ENCODE measurements at regions not wholly inside any gene's neighbourhood (a gene's known extent, or its start where the extent isn't known, plus 50 kb on each side); places are given as distances from the start of the nearest gene placed in this dataset.

GRCh38 chr14:71701990-71702389, 230.2 kb upstream of the RGS6 start:
- in situ Hi-C loops (cut with MboI; ENCODE audit: low sequenced_read_pairs in 4 of 4) = no loop called here
- Histone ChIP-seq H3K27ac (no peak overlapping the region), H3K9me3 (no peaks in the 10 kb centered on the region), H3K36me3 (no peaks in the 10 kb centered on the region), H3K4me3 (no peak overlapping the region), H3K27me3 (no peaks in the 10 kb centered on the region), H3K4me1 (no peaks in the 10 kb centered on the region)
- DNase-seq (no peak), ATAC-seq (no peak)
- intact Hi-C loops (cut with DNase I; ENCODE audit: low total_unique reads) = no loop called here
- TF ChIP-seq CTCF (IDR thresholded peaks at IDR 0.05 in 4 of 5, conservative IDR thresholded peaks at IDR 0.05 in 1 of 5) (no peak), POLR2A (IDR thresholded peaks at IDR 0.05) (no peak)

GRCh38 chr14:71702786-71703185, 229.4 kb upstream of the RGS6 start:
- in situ Hi-C loops (cut with MboI; ENCODE audit: low sequenced_read_pairs in 4 of 4) = no loop called here
- TF ChIP-seq POLR2A (IDR thresholded peaks at IDR 0.05) (no peak), CTCF (IDR thresholded peaks at IDR 0.05 in 4 of 5, conservative IDR thresholded peaks at IDR 0.05 in 1 of 5) (no peak)
- Histone ChIP-seq H3K27me3 (no peaks in the 10 kb centered on the region), H3K27ac (no peak overlapping the region), H3K9me3 (no peaks in the 10 kb centered on the region), H3K36me3 (no peaks in the 10 kb centered on the region), H3K4me3 (no peak overlapping the region), H3K4me1 (no peaks in the 10 kb centered on the region)
- intact Hi-C loops (cut with DNase I; ENCODE audit: low total_unique reads) = no loop called here
- ATAC-seq (no peak), DNase-seq (no peak)

- ATAC-seq (no peak), DNase-seq (no peak)
- Histone ChIP-seq H3K9me3 (no peaks in the 10 kb centered on the region), H3K27me3 (no peaks in the 10 kb centered on the region), H3K27ac (no peak overlapping the region), H3K4me3 (no peak overlapping the region), H3K36me3 (no peaks in the 10 kb centered on the region), H3K4me1 (no peaks in the 10 kb centered on the region)
- in situ Hi-C loops (cut with MboI; ENCODE audit: low sequenced_read_pairs in 4 of 4) (no loop called here), intact Hi-C loops (cut with DNase I; ENCODE audit: low total_unique reads) (no loop called here)
- TF ChIP-seq POLR2A (IDR thresholded peaks at IDR 0.05) = no peak
- TF ChIP-seq CTCF (IDR thresholded peaks at IDR 0.05 in 4 of 5, conservative IDR thresholded peaks at IDR 0.05 in 1 of 5) = no peak
Measured at GRCh38 chr14:71703477-71703876, 228.8 kb upstream of the RGS6 start.

GRCh38 chr14:71704210-71704609, 228.0 kb upstream of the RGS6 start:
- no peaks in the 10 kb centered on the region for H3K4me1 ChIP-seq
- in situ Hi-C loops (cut with MboI; ENCODE audit: low sequenced_read_pairs in 4 of 4) (no loop called here), intact Hi-C loops (cut with DNase I; ENCODE audit: low total_unique reads) (no loop called here)
- no peaks in the 10 kb centered on the region for H3K9me3 ChIP-seq
- H3K4me3 ChIP-seq = no peak overlapping the region
- H3K36me3 ChIP-seq = no peaks in the 10 kb centered on the region
- no peaks in the 10 kb centered on the region for H3K27me3 ChIP-seq
- DNase-seq (no peak), ATAC-seq (no peak)
- no peak overlapping the region for H3K27ac ChIP-seq
- no peak for TF ChIP-seq CTCF (IDR thresholded peaks at IDR 0.05 in 4 of 5, conservative IDR thresholded peaks at IDR 0.05 in 1 of 5)
- TF ChIP-seq POLR2A (IDR thresholded peaks at IDR 0.05) = no peak

GRCh38 chr14:71705460-71705859, 226.8 kb upstream of the RGS6 start:
- Histone ChIP-seq H3K36me3 (no peaks in the 10 kb centered on the region), H3K27me3 (no peaks in the 10 kb centered on the region), H3K4me3 (no peak overlapping the region), H3K4me1 (no peaks in the 10 kb centered on the region), H3K9me3 (no peaks in the 10 kb centered on the region), H3K27ac (no peak overlapping the region)
- in situ Hi-C loops (cut with MboI; ENCODE audit: low sequenced_read_pairs in 4 of 4) = no loop called here
- TF ChIP-seq POLR2A (IDR thresholded peaks at IDR 0.05) = no peak
- no peak for TF ChIP-seq CTCF (IDR thresholded peaks at IDR 0.05 in 4 of 5, conservative IDR thresholded peaks at IDR 0.05 in 1 of 5)
- ATAC-seq (no peak), DNase-seq (no peak)
- intact Hi-C loops (cut with DNase I; ENCODE audit: low total_unique reads) = no loop called here

Data from gastrocnemius medialis (tissue), 4 donors.